Tibial artery (tissue), 4 donors: ENCODE measurements at regions not wholly inside any gene's neighbourhood (a gene's known extent, or its start where the extent isn't known, plus 50 kb on each side); places are given as distances from the start of the nearest gene placed in this dataset.

ENCODE experiments used
- DNase-seq, 2 donors: peaks; one replicate each; pipeline ENCODE4 v3.0.0-alpha.2; 2019
- H3K27ac ChIP-seq, 2 donors: fragments of 200-600 bp; sonication (generic) in 1 of 2; 1 replicate in 1 of 2; 2 replicates in 1 of 2; pipeline ENCODE4 v1.5.1; 2018 to 2019; ENCODE audit warnings: mild to moderate bottlenecking in 1 of 2
- H3K27me3 ChIP-seq, 2 donors: fragments of 200-600 bp; sonication (generic) in 1 of 2; one replicate each; pipeline versions ENCODE4 v1.5.1 to v1.6.0; 2016 to 2019
- H3K36me3 ChIP-seq, 3 donors: fragments of 200-600 bp; sonication (generic) in 2 of 3; one replicate each; pipeline ENCODE4 v1.5.1; 2016 to 2019; ENCODE audit warnings: mild to moderate bottlenecking in 2 of 3
- H3K4me1 ChIP-seq, 4 donors: fragments of 200-600 bp; sonication (generic) in 2 of 4; 1 replicate in 3 of 4; 2 replicates in 1 of 4; pipeline ENCODE4 v1.5.1; 2016 to 2019
- H3K4me3 ChIP-seq, 2 donors: fragments of 200-600 bp; sonication (generic) in 1 of 2; 1 replicate in 1 of 2; 2 replicates in 1 of 2; pipeline ENCODE4 v1.5.1; 2018 to 2019; ENCODE audit warnings: mild to moderate bottlenecking in 2 of 2
- H3K9me3 ChIP-seq, 3 donors: fragments of 200-600 bp; sonication (generic) in 1 of 3; one replicate each; pipeline ENCODE4 v1.5.1; 2016 to 2019
- CTCF ChIP-seq, 2 experiments: fragments of 200-600 bp in 1 of 2; fragments of 450-650 bp in 1 of 2; IDR thresholded peaks; one replicate each; pipeline ENCODE4 v1.5.1; 2017 to 2019; ENCODE audit warnings: antibody characterized with exemption in 2 of 2, mild to moderate bottlenecking in 1 of 2, moderate library complexity in 1 of 2
- intact Hi-C: fragments of 100-400 bp; cut with DNase I; formaldehyde crosslinking; loops from one replicate; pipeline ENCODE4 v1.15.0; 2023; ENCODE audit warnings: low total_unique reads

- no peaks in the 10 kb centered on the region for H3K4me1 ChIP-seq
- intact Hi-C loops = no loop called here
- no peaks in the 10 kb centered on the region for H3K9me3 ChIP-seq
- H3K27ac ChIP-seq = no peak overlapping the region
- H3K36me3 ChIP-seq = no peaks in the 10 kb centered on the region
- no peaks in the 10 kb centered on the region for H3K27me3 ChIP-seq
- no peak for TF ChIP-seq CTCF (IDR thresholded peaks at IDR 0.05)
- no peak overlapping the region for H3K4me3 ChIP-seq
- no peak for DNase-seq
Observed at GRCh38 chr3:168808596-168808995, 712.9 kb upstream of the GOLIM4 start.

- intact Hi-C loops = no loop called here
- TF ChIP-seq CTCF (IDR thresholded peaks at IDR 0.05) = no peak
- Histone ChIP-seq H3K36me3 (no peaks in the 10 kb centered on the region), H3K4me1 (no peaks in the 10 kb centered on the region), H3K27ac (no peak overlapping the region), H3K27me3 (no peaks in the 10 kb centered on the region), H3K9me3 (no peaks in the 10 kb centered on the region), H3K4me3 (no peak overlapping the region)
- no peak for DNase-seq
Observed at GRCh38 chr3:168807448-168807847, 711.7 kb upstream of the GOLIM4 start.

- no peaks in the 10 kb centered on the region for H3K27me3 ChIP-seq
- H3K36me3 ChIP-seq = no peaks in the 10 kb centered on the region
- no peak overlapping the region for H3K27ac ChIP-seq
- H3K4me1 ChIP-seq = no peaks in the 10 kb centered on the region
- intact Hi-C loops = no loop called here
- H3K9me3 ChIP-seq = no peaks in the 10 kb centered on the region
- no peak for DNase-seq
- TF ChIP-seq CTCF (IDR thresholded peaks at IDR 0.05) = no peak
- no peak overlapping the region for H3K4me3 ChIP-seq
Observed at GRCh38 chr3:168806871-168807270, 711.1 kb upstream of the GOLIM4 start.

GRCh38 chr3:168803536-168803935, 707.8 kb upstream of the GOLIM4 start:
- Histone ChIP-seq H3K9me3 (no peaks in the 10 kb centered on the region), H3K4me3 (no peak overlapping the region), H3K36me3 (no peaks in the 10 kb centered on the region), H3K4me1 (no peaks in the 10 kb centered on the region), H3K27me3 (no peaks in the 10 kb centered on the region), H3K27ac (no peak overlapping the region)
- no peak for DNase-seq
- TF ChIP-seq CTCF (IDR thresholded peaks at IDR 0.05) = no peak
- intact Hi-C loops = no loop called here

GRCh38 chr3:168802766-168803165, 707.0 kb upstream of the GOLIM4 start:
- Histone ChIP-seq H3K27ac (no peak overlapping the region), H3K4me1 (no peaks in the 10 kb centered on the region), H3K4me3 (no peak overlapping the region), H3K9me3 (no peaks in the 10 kb centered on the region), H3K36me3 (no peaks in the 10 kb centered on the region), H3K27me3 (no peaks in the 10 kb centered on the region)
- no peak for TF ChIP-seq CTCF (IDR thresholded peaks at IDR 0.05)
- intact Hi-C loops = no loop called here
- DNase-seq = no peak

GRCh38 chr3:168801794-168802193, 706.1 kb upstream of the GOLIM4 start:
- Histone ChIP-seq H3K9me3 (no peaks in the 10 kb centered on the region), H3K27me3 (no peaks in the 10 kb centered on the region), H3K4me3 (no peak overlapping the region), H3K4me1 (no peaks in the 10 kb centered on the region), H3K27ac (no peak overlapping the region), H3K36me3 (no peaks in the 10 kb centered on the region)
- intact Hi-C loops = no loop called here
- no peak for TF ChIP-seq CTCF (IDR thresholded peaks at IDR 0.05)
- no peak for DNase-seq
